WTC11 (cell line): ENCODE measurements at regions not wholly inside any gene's neighbourhood (a gene's known extent, or its start where the extent isn't known, plus 50 kb on each side); places are given as distances from the start of the nearest gene placed in this dataset.

Experiments used
- FOXP4 ChIP-seq: sonication (generic); formaldehyde crosslinking; IDR thresholded peaks from 2 replicates; pipeline ENCODE4 v1.8.0; 2022; ENCODE audit warnings: mild to moderate bottlenecking, missing genetic modification reagents
- JAZF1 ChIP-seq: fragments of 250-450 bp; sonication (Bioruptor Pico); IDR thresholded peaks from 2 replicates; pipeline ENCODE4 v1.9.0; 2021; ENCODE audit warnings: moderate library complexity, mild to moderate bottlenecking, inconsistent platforms
- TP53 ChIP-seq: sonication (generic); formaldehyde crosslinking; IDR thresholded peaks from 2 replicates; pipeline ENCODE4 v1.8.1; 2023; ENCODE audit warnings: mild to moderate bottlenecking, missing genetic modification reagents

GRCh38 chr20:10134176-10134575, 84.5 kb upstream of the SNAP25 start:
- TF ChIP-seq JAZF1 (no peak), FOXP4 (CRISPR knock-in tag) (no peak), TP53 (CRISPR knock-in tag) (no peak)
